ENCODE measurements at regions not wholly inside any gene's neighbourhood (a gene's known extent, or its start where the extent isn't known, plus 50 kb on each side); places are given as distances from the start of the nearest gene placed in this dataset.

GRCh38 chr14:95420060-95420459, 96.4 kb downstream of the SYNE3 start:
- no peak for DNase-seq (ENCODE audit: insufficient read length, low spot score)
- no peak for FAIRE-seq
- TF ChIP-seq PAX5 (IDR thresholded peaks at IDR 0.05; ENCODE audit: insufficient read depth, low read length, severe bottlenecking) (no peak), POLR2A (IDR thresholded peaks at IDR 0.05; ENCODE audit: low read depth, low read length) (no peak), SPI1 (IDR thresholded peaks at IDR 0.05; ENCODE audit: low read depth, low read length) (no peak), POLR2AphosphoS5 (IDR thresholded peaks at IDR 0.05; ENCODE audit: low read depth, low read length) (no peak), POU2F2 (IDR thresholded peaks at IDR 0.05; ENCODE audit: low read depth, low read length) (no peak), TAF1 (IDR thresholded peaks at IDR 0.05; ENCODE audit: low read depth, low read length) (no peak)

- DNase-seq (ENCODE audit: insufficient read length, low spot score): no peak
- peak; percentile 80 for FAIRE-seq
- no peak for TF ChIP-seq POLR2AphosphoS5 (IDR thresholded peaks at IDR 0.05; ENCODE audit: low read depth, low read length)
- no peak for TF ChIP-seq POU2F2 (IDR thresholded peaks at IDR 0.05; ENCODE audit: low read depth, low read length)
- no peak for TF ChIP-seq PAX5 (IDR thresholded peaks at IDR 0.05; ENCODE audit: insufficient read depth, low read length, severe bottlenecking)
- TF ChIP-seq SPI1 (IDR thresholded peaks at IDR 0.05; ENCODE audit: low read depth, low read length): no peak
These were observed 96.9 kb downstream of the SYNE3 start for GRCh38 chr14:95419569-95419968.

GRCh38 chr14:95418858-95419257, 97.6 kb downstream of the SYNE3 start:
- FAIRE-seq (no peak), DNase-seq (ENCODE audit: insufficient read length, low spot score) (no peak)
- TF ChIP-seq POLR2AphosphoS5 (IDR thresholded peaks at IDR 0.05; ENCODE audit: low read depth, low read length) (no peak), POU2F2 (IDR thresholded peaks at IDR 0.05; ENCODE audit: low read depth, low read length) (no peak), SPI1 (IDR thresholded peaks at IDR 0.05; ENCODE audit: low read depth, low read length) (no peak), POLR2A (IDR thresholded peaks at IDR 0.05; ENCODE audit: low read depth, low read length) (no peak), PAX5 (IDR thresholded peaks at IDR 0.05; ENCODE audit: insufficient read depth, low read length, severe bottlenecking) (no peak), TAF1 (IDR thresholded peaks at IDR 0.05; ENCODE audit: low read depth, low read length) (no peak)

GRCh38 chr14:95417492-95417891, 97.8 kb upstream of the CLMN start:
- FAIRE-seq (no peak), DNase-seq (ENCODE audit: insufficient read length, low spot score) (no peak)
- TF ChIP-seq PAX5 (IDR thresholded peaks at IDR 0.05; ENCODE audit: insufficient read depth, low read length, severe bottlenecking) (no peak), TAF1 (IDR thresholded peaks at IDR 0.05; ENCODE audit: low read depth, low read length) (no peak), POU2F2 (IDR thresholded peaks at IDR 0.05; ENCODE audit: low read depth, low read length) (no peak), POLR2A (IDR thresholded peaks at IDR 0.05; ENCODE audit: low read depth, low read length) (no peak), POLR2AphosphoS5 (IDR thresholded peaks at IDR 0.05; ENCODE audit: low read depth, low read length) (no peak), SPI1 (IDR thresholded peaks at IDR 0.05; ENCODE audit: low read depth, low read length) (no peak)

- no peak for FAIRE-seq
- TF ChIP-seq SPI1 (IDR thresholded peaks at IDR 0.05; ENCODE audit: low read depth, low read length): no peak
- no peak for TF ChIP-seq TAF1 (IDR thresholded peaks at IDR 0.05; ENCODE audit: low read depth, low read length)
- TF ChIP-seq POLR2AphosphoS5 (IDR thresholded peaks at IDR 0.05; ENCODE audit: low read depth, low read length): no peak
- TF ChIP-seq POLR2A (IDR thresholded peaks at IDR 0.05; ENCODE audit: low read depth, low read length): no peak
- no peak for TF ChIP-seq PAX5 (IDR thresholded peaks at IDR 0.05; ENCODE audit: insufficient read depth, low read length, severe bottlenecking)
- DNase-seq (ENCODE audit: insufficient read length, low spot score): no peak
These were observed 96.3 kb upstream of the CLMN start for GRCh38 chr14:95415993-95416392.

- DNase-seq (ENCODE audit: insufficient read length, low spot score) (no peak), FAIRE-seq (no peak)
- TF ChIP-seq POLR2A (IDR thresholded peaks at IDR 0.05; ENCODE audit: low read depth, low read length) (no peak), POU2F2 (IDR thresholded peaks at IDR 0.05; ENCODE audit: low read depth, low read length) (no peak), TAF1 (IDR thresholded peaks at IDR 0.05; ENCODE audit: low read depth, low read length) (no peak), POLR2AphosphoS5 (IDR thresholded peaks at IDR 0.05; ENCODE audit: low read depth, low read length) (no peak), SPI1 (IDR thresholded peaks at IDR 0.05; ENCODE audit: low read depth, low read length) (no peak), PAX5 (IDR thresholded peaks at IDR 0.05; ENCODE audit: insufficient read depth, low read length, severe bottlenecking) (no peak)
These were observed 93.8 kb upstream of the CLMN start for GRCh38 chr14:95413289-95414215.

- DNase-seq (ENCODE audit: insufficient read length, low spot score) (no peak), FAIRE-seq (no peak)
- TF ChIP-seq POLR2AphosphoS5 (IDR thresholded peaks at IDR 0.05; ENCODE audit: low read depth, low read length) (no peak), PAX5 (IDR thresholded peaks at IDR 0.05; ENCODE audit: insufficient read depth, low read length, severe bottlenecking) (no peak), POU2F2 (IDR thresholded peaks at IDR 0.05; ENCODE audit: low read depth, low read length) (no peak), TAF1 (IDR thresholded peaks at IDR 0.05; ENCODE audit: low read depth, low read length) (no peak), POLR2A (IDR thresholded peaks at IDR 0.05; ENCODE audit: low read depth, low read length) (no peak), SPI1 (IDR thresholded peaks at IDR 0.05; ENCODE audit: low read depth, low read length) (no peak)
These were observed 91.1 kb upstream of the CLMN start for GRCh38 chr14:95410838-95411237.

- DNase-seq (ENCODE audit: insufficient read length, low spot score): no peak
- FAIRE-seq: no peak
- TF ChIP-seq SPI1 (IDR thresholded peaks at IDR 0.05; ENCODE audit: low read depth, low read length) (no peak), TAF1 (IDR thresholded peaks at IDR 0.05; ENCODE audit: low read depth, low read length) (no peak), PAX5 (IDR thresholded peaks at IDR 0.05; ENCODE audit: insufficient read depth, low read length, severe bottlenecking) (no peak), POLR2AphosphoS5 (IDR thresholded peaks at IDR 0.05; ENCODE audit: low read depth, low read length) (no peak), POLR2A (IDR thresholded peaks at IDR 0.05; ENCODE audit: low read depth, low read length) (no peak), POU2F2 (IDR thresholded peaks at IDR 0.05; ENCODE audit: low read depth, low read length) (no peak)
These were observed 90.0 kb upstream of the CLMN start for GRCh38 chr14:95409477-95410272.
